ENCODE measurements at regions not wholly inside any gene's neighbourhood (a gene's known extent, or its start where the extent isn't known, plus 50 kb on each side); places are given as distances from the start of the nearest gene placed in this dataset.

DNA sequence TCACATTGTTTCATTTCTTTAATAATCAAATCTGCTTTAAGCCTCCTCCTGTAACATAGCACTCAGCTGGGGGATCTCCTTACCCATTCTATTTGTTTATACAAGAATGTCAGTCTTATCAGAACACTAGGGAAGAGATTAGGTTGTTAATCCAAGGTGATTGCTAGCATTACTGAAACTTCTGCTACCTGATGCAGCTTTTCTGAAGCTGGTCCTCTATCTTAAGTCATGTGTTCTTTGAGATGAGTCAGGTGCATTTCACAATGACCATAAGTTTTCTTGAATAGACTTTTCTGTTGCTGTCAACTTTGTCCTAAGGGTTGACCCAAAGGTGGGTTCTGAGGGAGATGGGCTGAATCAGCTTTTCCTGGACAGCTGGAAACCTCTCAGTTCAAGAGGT lies 60.7 kb upstream of the SYNCRIP start:
- Histone ChIP-seq H2BK15ac (ENCODE audit: low read depth, low read length) (no peak overlapping the region), H3K4me1 (ENCODE audit: insufficient read depth, low read length) (no peaks in the 10 kb centered on the region), H3K4me2 (ENCODE audit: insufficient read depth, insufficient read length, low read length) (no peak overlapping the region), H4K20me1 (ENCODE audit: control insufficient read depth, insufficient read depth, insufficient read length) (no peaks in the 10 kb centered on the region), H3K79me2 (ENCODE audit: insufficient read depth, low read length) (no peaks in the 10 kb centered on the region), H3T11ph (ENCODE audit: low read length) (no peak overlapping the region), H3K27ac (ENCODE audit: insufficient read length, low read depth, low read length) (no peak overlapping the region), H2BK5ac (ENCODE audit: insufficient read length, low read length) (no peak overlapping the region), H2AFZ (ENCODE audit: low read length) (no peak overlapping the region), H2BK120ac (ENCODE audit: low read depth, low read length, poor library complexity, severe bottlenecking) (no peak overlapping the region), H3K23ac (ENCODE audit: insufficient read length, low read depth, low read length) (no peak overlapping the region), H4K8ac (replicated peaks; ENCODE audit: insufficient read length, low read depth, low read length) (no peak overlapping the region), H3K14ac (ENCODE audit: insufficient read depth, low read length) (no peak overlapping the region), H2BK20ac (ENCODE audit: low read depth, low read length, poor library complexity, severe bottlenecking) (no peak overlapping the region), H3K4ac (ENCODE audit: low read depth, low read length) (no peak overlapping the region), H3K79me1 (ENCODE audit: insufficient read depth, low read depth, low read length, poor library complexity, severe bottlenecking) (no peaks in the 10 kb centered on the region), H4K91ac (ENCODE audit: insufficient read length, low read depth, low read length) (no peak overlapping the region), H2AK5ac (ENCODE audit: insufficient read length, low read length) (no peak overlapping the region), H3K56ac (ENCODE audit: insufficient read length, low read depth, low read length) (no peak overlapping the region), H3K18ac (ENCODE audit: insufficient read length, low read depth, low read length) (no peak overlapping the region), H3K9me3 (ENCODE audit: control insufficient read depth, low read depth, low read length) (no peaks in the 10 kb centered on the region), H3K27me3 (ENCODE audit: insufficient read depth, low read length) (no peaks in the 10 kb centered on the region), H4K5ac (ENCODE audit: insufficient read length, low read depth, low read length) (no peak overlapping the region), H3K9ac (ENCODE audit: extremely low read depth, insufficient read length, low read length) (no peak overlapping the region), H2BK12ac (ENCODE audit: insufficient read length, low read depth, low read length) (no peak overlapping the region), H3K23me2 (ENCODE audit: insufficient read length, low read depth, low read length, poor library complexity, severe bottlenecking) (no peaks in the 10 kb centered on the region)
- H3K9me3 Mint-ChIP-seq, result peaks cover 16% of the 10 kb centered on the region in 2 experiments; a peak in 4 of 5 replicates
- no peak for DNase-seq
- TF ChIP-seq, protein P1, sequence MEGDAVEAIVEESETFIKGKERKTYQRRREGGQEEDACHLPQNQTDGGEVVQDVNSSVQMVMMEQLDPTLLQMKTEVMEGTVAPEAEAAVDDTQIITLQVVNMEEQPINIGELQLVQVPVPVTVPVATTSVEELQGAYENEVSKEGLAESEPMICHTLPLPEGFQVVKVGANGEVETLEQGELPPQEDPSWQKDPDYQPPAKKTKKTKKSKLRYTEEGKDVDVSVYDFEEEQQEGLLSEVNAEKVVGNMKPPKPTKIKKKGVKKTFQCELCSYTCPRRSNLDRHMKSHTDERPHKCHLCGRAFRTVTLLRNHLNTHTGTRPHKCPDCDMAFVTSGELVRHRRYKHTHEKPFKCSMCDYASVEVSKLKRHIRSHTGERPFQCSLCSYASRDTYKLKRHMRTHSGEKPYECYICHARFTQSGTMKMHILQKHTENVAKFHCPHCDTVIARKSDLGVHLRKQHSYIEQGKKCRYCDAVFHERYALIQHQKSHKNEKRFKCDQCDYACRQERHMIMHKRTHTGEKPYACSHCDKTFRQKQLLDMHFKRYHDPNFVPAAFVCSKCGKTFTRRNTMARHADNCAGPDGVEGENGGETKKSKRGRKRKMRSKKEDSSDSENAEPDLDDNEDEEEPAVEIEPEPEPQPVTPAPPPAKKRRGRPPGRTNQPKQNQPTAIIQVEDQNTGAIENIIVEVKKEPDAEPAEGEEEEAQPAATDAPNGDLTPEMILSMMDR (conservative IDR thresholded peaks at IDR 0.05), result no peak
- no peaks in the 10 kb centered on the region for H3K4me1 Mint-ChIP-seq
- H3K4me3 Mint-ChIP-seq, result no peak overlapping the region
- no peaks in the 10 kb centered on the region for H3K27me3 Mint-ChIP-seq (ENCODE audit: low read depth)
- peaks cover 0 to 5% (median 3%) of the 10 kb centered on the region in 3 experiments; a peak in 2 of 7 replicates for H3K36me3 Mint-ChIP-seq (ENCODE audit: insufficient read depth in 1 of 3, low read depth in 3 of 3)
- no peak overlapping the region for H3K27ac Mint-ChIP-seq
